Bronchial epithelial cell (primary cell): ENCODE measurements at regions not wholly inside any gene's neighbourhood (a gene's known extent, or its start where the extent isn't known, plus 50 kb on each side); places are given as distances from the start of the nearest gene placed in this dataset.

Experiments
- DNase-seq: peaks from one replicate; pipeline ENCODE4 v3.0.0-alpha.2; 2010; ENCODE audit warnings: low read depth
- FAIRE-seq: peaks from 2 replicates; lab custom pipeline; 2011; peaks lifted over from hg19 to GRCh38; lab: Jason Lieb, UNC
- H3K27me3 ChIP-seq: 2 replicates; pipeline ENCODE4 v1.5.1; 2011; ENCODE audit warnings: low read length; ENCODE audit not compliant: control insufficient read depth, insufficient read depth
- H3K36me3 ChIP-seq: 2 replicates; pipeline ENCODE4 v1.5.1; 2011; ENCODE audit warnings: low read length; ENCODE audit not compliant: control insufficient read depth, insufficient read depth
- H3K4me3 ChIP-seq: 2 replicates; pipeline ENCODE4 v1.5.1; 2011; ENCODE audit warnings: mild to moderate bottlenecking, low read depth, low read length, control low read depth
- TF ChIP-seq, protein P1 (sequence below): IDR thresholded peaks from 2 replicates; pipeline ENCODE4 v1.5.1; 2011; ENCODE audit warnings: mild to moderate bottlenecking, moderate library complexity, low read length, control low read depth, inconsistent platforms; ENCODE audit not compliant: insufficient read depth, severe bottlenecking

DNA sequence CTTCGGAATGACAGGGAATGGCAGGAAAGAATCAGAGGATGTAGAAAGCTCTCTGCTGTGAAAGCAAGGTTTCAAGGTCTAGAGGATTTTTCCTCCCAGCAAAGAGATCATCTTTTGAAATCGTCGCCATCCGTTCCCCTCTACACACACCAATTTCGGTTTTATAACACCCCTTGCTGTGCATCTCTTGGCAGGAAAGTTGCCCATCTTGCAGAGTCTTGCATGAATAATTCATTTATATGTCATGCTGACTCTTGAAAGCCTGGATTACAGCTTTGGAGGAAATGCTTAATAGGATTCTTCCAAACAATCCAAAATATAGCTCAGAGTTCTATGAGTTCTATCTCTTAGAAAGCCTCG, 262.7 kb downstream of the CHL1 start:
- Histone ChIP-seq H3K27me3 (no peaks in the 10 kb centered on the region), H3K4me3 (no peak overlapping the region), H3K36me3 (no peaks in the 10 kb centered on the region)
- TF ChIP-seq, protein P1, sequence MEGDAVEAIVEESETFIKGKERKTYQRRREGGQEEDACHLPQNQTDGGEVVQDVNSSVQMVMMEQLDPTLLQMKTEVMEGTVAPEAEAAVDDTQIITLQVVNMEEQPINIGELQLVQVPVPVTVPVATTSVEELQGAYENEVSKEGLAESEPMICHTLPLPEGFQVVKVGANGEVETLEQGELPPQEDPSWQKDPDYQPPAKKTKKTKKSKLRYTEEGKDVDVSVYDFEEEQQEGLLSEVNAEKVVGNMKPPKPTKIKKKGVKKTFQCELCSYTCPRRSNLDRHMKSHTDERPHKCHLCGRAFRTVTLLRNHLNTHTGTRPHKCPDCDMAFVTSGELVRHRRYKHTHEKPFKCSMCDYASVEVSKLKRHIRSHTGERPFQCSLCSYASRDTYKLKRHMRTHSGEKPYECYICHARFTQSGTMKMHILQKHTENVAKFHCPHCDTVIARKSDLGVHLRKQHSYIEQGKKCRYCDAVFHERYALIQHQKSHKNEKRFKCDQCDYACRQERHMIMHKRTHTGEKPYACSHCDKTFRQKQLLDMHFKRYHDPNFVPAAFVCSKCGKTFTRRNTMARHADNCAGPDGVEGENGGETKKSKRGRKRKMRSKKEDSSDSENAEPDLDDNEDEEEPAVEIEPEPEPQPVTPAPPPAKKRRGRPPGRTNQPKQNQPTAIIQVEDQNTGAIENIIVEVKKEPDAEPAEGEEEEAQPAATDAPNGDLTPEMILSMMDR = no peak
- DNase-seq = no peak
- FAIRE-seq = no peak

DNA sequence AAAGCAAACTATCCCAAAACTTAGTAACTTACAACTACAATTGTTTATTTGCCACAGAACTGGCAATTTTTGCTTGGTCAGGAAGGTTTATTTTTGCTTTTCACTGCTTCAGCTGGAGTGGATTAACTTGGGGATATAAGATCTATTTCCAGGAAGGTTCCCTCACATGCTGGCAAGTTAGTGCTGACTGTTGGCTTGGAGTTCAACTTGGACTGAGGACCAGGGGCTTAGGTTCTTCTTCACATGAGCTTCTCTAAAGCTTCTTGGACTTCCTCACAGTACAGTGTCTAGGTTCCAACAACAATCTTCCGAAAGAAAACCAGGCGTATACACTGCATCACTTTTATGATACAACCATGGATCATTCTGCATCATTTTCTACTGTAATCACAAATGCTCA, 264.4 kb downstream of the CHL1 start:
- H3K27me3 ChIP-seq = no peaks in the 10 kb centered on the region
- TF ChIP-seq, protein P1 = no peak
- no peak for FAIRE-seq
- DNase-seq = no peak
- H3K36me3 ChIP-seq = no peaks in the 10 kb centered on the region
- no peak overlapping the region for H3K4me3 ChIP-seq

DNA sequence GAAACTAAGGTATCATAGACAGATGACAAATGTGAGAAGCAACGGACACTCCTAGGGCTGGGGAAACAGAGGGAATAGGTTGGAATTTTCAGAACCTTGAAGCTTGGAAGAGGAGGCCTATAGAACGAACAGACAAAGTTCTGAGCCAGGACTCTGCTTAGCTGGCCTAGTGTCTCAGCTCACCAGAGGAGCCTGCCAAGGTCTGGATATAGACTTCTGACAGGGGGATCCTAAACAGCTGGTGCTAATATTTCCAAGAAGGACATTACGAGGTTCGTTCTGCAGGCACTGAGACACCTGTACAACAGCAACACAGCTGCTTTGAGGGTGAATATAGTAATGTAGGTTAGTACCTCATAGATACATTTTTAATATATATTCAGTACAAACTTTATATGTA, 266.3 kb downstream of the CHL1 start:
- FAIRE-seq (no peak), DNase-seq (no peak)
- Histone ChIP-seq H3K27me3 (no peaks in the 10 kb centered on the region), H3K4me3 (no peak overlapping the region), H3K36me3 (no peaks in the 10 kb centered on the region)
- TF ChIP-seq, protein P1 = no peak

DNA sequence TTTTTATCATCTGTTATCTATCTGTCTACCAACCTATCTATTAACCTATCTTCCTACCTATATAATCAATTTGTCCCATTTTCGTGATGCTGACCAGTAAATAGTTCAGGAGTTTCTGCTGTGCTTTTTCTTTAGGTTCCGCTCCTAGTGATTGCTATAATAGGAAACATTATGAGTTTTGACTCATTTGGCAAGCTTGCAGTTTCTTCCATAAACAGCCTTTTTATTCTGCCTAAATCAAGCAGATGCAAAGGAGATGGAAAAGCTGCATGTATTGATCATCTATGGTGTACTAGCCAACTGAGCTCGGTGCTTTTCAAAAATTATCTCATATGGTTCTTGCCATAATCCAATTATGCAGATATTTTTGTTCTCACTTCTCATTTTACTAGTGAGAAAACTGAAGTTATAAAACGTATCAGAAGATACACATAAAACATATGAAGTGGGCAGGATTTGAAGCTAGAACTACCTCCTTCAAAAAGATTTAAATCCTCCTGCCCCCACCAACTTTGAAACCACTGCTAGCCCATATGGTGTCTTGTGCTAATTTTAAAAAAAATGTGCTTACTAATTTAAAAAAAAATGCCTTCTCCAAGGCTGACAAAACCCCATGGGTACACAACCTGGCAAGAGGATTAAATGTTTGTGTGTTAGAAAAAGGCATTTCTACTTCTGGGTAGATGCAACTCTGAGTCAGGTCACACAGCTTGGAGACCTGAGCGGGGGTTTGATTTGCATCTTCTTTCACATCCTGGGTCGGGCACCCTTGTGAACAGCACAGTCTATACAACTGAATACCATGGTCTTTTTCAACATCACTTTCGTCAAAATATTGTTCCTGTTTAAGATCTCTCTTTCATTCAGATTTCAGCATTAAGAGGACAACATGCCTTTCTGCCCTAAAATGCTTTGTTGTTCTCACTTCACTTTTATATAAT, 267.0 kb downstream of the CHL1 start:
- no peaks in the 10 kb centered on the region for H3K27me3 ChIP-seq
- FAIRE-seq = no peak
- TF ChIP-seq, protein P1 = no peak
- no peaks in the 10 kb centered on the region for H3K36me3 ChIP-seq
- no peak overlapping the region for H3K4me3 ChIP-seq
- DNase-seq = no peak

DNA sequence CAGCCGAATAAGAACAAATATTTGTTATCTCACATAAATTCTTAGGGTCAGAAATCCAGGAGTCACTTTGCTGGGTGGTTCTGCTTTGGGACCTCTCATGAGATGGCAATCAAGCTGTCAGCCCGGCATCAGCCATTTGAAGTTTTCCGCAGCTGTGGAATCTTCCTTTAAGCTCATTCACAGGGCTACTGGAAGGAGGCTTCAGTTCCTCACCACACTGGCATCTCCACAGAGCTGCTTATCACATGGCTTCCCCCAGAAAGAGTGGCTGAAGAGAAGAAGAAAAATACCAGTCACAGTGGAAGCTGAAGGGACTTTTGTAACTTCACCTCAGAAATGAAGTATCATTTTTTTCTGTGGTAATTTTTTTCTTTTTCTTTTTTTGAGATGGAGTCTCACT, 267.7 kb downstream of the CHL1 start:
- no peaks in the 10 kb centered on the region for H3K27me3 ChIP-seq
- H3K36me3 ChIP-seq = no peaks in the 10 kb centered on the region
- TF ChIP-seq, protein P1 = no peak
- DNase-seq (no peak), FAIRE-seq (no peak)
- H3K4me3 ChIP-seq = no peak overlapping the region
